Stimulated activated naive CD8-positive, alpha-beta T cell treated with anti-CD3 and anti-CD28 coated beads, Interleukin-15, amount 100 ng/mL, for 72 hours (primary cell): ENCODE measurements at regions not wholly inside any gene's neighbourhood (a gene's known extent, or its start where the extent isn't known, plus 50 kb on each side); places are given as distances from the start of the nearest gene placed in this dataset.
A peak's percentile ranks its signal among the peaks of the same experiment; 100 is the strongest.

Experiments
- ATAC-seq: fragments of 150-1000 bp; cut with Tn5 transposase; 2 replicates; pipeline ENCODE4 v1.10.0; 2021; ENCODE audit warnings: mild to moderate bottlenecking, moderate library complexity
- DNase-seq, 2 donors: peaks; one replicate each; pipeline ENCODE4 v3.0.0; 2021 to 2022
- H3K27ac Mint-ChIP-seq, 2 donors: one replicate each; pipeline ENCODE4 v1.8.0; 2022; ENCODE audit warnings: mild to moderate bottlenecking in 2 of 2, mixed read lengths in 2 of 2, moderate library complexity in 2 of 2
- H3K27me3 Mint-ChIP-seq: one replicate; pipeline ENCODE4 v1.8.0; 2022; ENCODE audit warnings: mixed read lengths
- H3K4me1 Mint-ChIP-seq: one replicate; pipeline ENCODE4 v1.8.0; 2022; ENCODE audit warnings: mild to moderate bottlenecking, mixed read lengths
- H3K4me3 Mint-ChIP-seq, 2 donors: one replicate each; pipeline ENCODE4 v1.8.0; 2022; ENCODE audit warnings: mild to moderate bottlenecking in 2 of 2, mixed read lengths in 2 of 2, moderate library complexity in 1 of 2
- H3K9me3 Mint-ChIP-seq, 2 donors: one replicate each; pipeline ENCODE4 v1.8.0; 2022; ENCODE audit warnings: mixed read lengths in 2 of 2

DNA sequence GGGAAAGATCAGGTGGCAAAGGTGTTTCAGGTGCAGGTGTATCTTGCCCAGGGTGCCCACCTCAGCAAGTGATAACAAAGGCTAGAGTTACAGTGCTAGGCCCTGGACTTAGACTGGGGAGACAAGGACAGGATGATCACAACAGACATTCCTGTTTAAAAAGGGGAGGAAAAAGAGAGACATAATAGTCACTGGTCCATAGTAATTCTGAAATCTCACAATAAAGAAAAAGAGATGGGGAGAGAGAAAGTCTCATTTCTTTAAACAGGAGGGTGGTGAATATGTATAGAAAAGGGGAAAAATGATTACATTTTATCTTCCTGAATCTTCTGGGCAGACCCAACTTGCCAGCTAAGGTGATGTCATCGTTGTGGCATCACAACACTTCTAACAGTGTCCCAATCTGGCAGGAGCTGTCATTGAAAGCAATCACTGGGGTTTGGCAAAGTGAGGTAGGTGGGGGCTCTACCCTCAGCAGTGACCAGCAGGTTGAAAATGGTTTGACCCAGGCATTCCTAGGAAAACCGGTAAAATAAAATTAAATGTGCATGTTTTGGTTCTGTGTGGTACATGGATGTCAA is 99.5 kb downstream of the ZNF621 start:
- Mint-ChIP-seq H3K4me1 (no peaks in the 10 kb centered on the region), H3K4me3 (no peak overlapping the region), H3K9me3 (peaks cover 6 to 12% of the 10 kb centered on the region in 2 donors), H3K27ac (no peak overlapping the region), H3K27me3 (peaks cover 23% of the 10 kb centered on the region)
- DNase-seq (no peak), ATAC-seq (no peak)

GRCh38 chr3:40627095-40627494 is 102.3 kb downstream of the ZNF621 start:
- ATAC-seq = no peak
- peaks cover 29% of the 10 kb centered on the region for H3K27me3 Mint-ChIP-seq
- DNase-seq = no peak
- H3K27ac Mint-ChIP-seq = no peak overlapping the region
- H3K4me3 Mint-ChIP-seq = no peak overlapping the region
- peaks cover 14 to 25% of the 10 kb centered on the region in 2 donors for H3K9me3 Mint-ChIP-seq
- no peaks in the 10 kb centered on the region for H3K4me1 Mint-ChIP-seq

DNA sequence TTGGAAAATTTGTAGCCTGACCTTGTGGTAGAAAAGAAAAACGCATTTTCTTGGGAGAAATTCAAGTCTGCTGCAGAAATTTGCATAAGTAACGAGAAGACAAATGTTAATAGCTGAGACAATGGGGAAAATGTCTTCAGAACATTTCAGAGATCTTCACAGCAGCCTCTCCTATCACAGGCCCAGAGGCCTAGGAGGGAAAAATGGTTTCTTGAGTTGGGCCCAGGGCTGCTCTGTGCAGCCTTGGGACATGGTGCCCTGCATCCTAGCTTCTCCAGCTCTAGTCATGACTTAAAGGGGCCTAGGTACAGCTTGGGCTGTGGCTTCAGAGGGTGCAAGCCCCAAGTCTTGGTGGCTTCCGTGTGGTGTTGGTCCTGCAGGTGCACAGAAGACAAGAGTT is 104.2 kb downstream of the ZNF621 start:
- Mint-ChIP-seq H3K4me3 (no peak overlapping the region), H3K9me3 (peaks cover 14 to 39% of the 10 kb centered on the region in 2 donors), H3K27me3 (peaks cover 36% of the 10 kb centered on the region), H3K4me1 (no peaks in the 10 kb centered on the region), H3K27ac (no peak overlapping the region)
- no peak for DNase-seq
- no peak for ATAC-seq

DNA sequence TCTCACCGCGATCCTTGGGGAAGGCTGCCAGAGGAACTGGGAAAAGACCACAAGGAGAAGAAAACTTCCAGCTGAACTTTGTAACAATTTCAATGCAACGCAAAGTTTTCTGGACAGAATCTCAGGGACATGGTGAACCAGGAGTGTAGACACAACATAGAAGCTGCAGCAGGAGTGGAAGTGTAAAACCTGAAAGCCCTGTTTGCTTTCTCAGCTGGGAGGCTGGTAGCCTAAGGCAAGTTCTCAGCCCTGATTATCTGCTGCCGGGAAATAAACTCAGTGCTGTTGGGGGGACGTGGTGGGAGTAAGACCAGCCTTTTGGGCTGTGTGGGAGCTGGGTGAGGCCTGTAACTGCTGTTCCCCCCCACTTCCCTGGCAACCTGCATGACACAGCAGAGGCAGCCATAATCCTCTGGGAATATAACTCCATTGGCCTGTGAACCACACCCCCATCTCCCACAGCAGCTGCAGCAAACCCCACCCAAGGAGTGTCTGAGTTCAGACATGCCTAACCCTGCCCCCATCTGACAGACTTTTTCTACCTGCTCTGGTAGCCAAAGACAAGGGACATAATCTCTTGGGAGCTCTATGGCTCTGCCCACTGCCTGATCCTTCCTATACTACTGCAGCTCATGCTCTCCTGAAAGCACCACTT is 106.7 kb downstream of the ZNF621 start:
- Mint-ChIP-seq H3K27ac (no peak overlapping the region), H3K4me1 (no peaks in the 10 kb centered on the region), H3K4me3 (no peak overlapping the region), H3K9me3 (peaks cover 18 to 39% of the 10 kb centered on the region in 2 donors), H3K27me3 (peaks cover 26% of the 10 kb centered on the region)
- ATAC-seq (no peak), DNase-seq (no peak)

DNA sequence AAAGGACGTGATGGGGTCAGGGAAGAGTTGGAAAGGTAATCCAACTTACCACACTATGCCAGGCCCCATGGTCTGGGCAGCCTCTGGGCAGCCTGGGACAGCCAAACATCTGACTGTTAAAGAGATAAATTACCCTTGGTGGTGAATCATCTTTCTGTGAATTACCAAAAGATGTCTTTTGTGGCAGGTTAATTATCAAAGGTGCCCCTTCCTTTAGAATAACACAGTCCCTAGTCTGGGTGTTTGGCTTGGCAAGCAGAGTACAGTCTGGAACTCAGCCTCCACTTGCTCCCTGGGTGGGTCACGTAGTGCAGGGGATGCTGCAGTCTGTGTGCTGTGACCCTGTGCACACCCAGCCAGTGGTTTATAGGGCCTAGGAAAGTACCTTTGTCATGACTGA is 113.1 kb downstream of the ZNF621 start:
- ATAC-seq = peak; percentile 31
- Mint-ChIP-seq H3K4me3 (no peak overlapping the region), H3K27me3 (no peaks in the 10 kb centered on the region), H3K4me1 (no peaks in the 10 kb centered on the region), H3K27ac (no peak overlapping the region), H3K9me3 (peaks cover 5 to 7% of the 10 kb centered on the region in 2 donors)
- no peak for DNase-seq

DNA sequence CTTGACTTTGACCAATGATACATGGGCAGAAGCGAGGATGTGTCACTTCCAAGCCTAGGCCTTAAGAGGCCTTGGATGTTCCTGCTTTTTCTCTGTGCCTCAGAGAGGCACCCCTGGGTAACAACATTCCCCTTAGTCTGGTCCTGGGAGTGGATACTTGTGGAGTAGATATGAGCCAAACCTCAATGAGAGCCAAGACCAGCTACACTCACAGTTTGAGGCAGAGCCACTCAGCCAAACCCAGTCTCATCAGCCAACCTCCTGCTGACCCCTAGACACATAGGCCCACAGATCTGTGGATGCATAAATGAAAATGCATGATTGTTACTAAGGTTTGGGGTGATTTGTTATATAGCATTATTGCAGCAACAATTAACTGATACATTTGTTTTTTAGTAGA is 114.2 kb downstream of the ZNF621 start:
- Mint-ChIP-seq H3K4me1 (no peaks in the 10 kb centered on the region), H3K27ac (no peak overlapping the region), H3K4me3 (no peak overlapping the region), H3K9me3 (peaks cover 0 to 4% of the 10 kb centered on the region in 2 donors), H3K27me3 (peaks cover 9% of the 10 kb centered on the region)
- no peak for ATAC-seq
- DNase-seq = no peak

DNA sequence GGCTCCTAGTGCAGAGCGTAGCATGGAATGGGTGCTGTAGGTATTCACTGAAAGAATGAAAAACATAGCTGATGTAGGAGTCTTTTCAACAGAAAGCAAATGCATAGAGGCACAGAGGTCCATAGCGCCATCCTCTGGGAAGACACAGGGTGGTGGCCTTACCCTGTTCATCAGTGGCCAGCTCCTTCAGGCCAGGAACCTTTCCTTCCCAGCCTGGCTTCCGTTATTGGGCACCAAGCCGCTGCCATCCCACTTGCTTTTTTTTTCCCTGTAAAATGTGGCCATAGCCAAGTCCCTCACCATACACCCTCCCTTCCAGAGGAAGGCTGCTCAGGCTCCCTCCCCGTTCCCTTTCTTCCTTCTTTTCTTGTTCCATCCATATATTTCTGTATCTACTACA is 118.1 kb downstream of the ZNF621 start:
- Mint-ChIP-seq H3K4me3 (no peak overlapping the region), H3K27ac (no peak overlapping the region), H3K4me1 (no peaks in the 10 kb centered on the region), H3K9me3 (no peaks in the 10 kb centered on the region), H3K27me3 (peaks cover 17% of the 10 kb centered on the region)
- no peak for DNase-seq
- no peak for ATAC-seq

DNA sequence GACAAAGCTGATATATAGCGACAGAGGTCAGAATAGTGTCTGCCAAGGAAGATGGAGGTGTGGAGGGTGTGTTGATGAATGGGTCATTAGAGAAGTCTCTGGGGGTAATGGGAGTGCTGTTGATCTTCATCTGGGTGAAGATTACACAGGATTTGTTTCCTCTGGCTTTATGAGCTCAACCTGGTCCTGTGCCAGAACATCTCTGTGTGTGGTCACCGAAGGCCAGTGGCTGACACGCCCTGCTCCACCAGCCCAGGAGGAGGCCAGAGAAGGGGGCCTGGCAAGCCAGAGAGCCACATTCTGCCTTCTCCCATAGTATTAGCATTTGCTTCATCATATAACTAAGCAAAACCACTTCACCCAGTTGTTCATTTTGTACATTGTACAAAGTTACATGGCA is 121.1 kb downstream of the ZNF621 start:
- no peak overlapping the region for H3K4me3 Mint-ChIP-seq
- ATAC-seq (no peak), DNase-seq (no peak)
- no peaks in the 10 kb centered on the region for H3K9me3 Mint-ChIP-seq
- no peaks in the 10 kb centered on the region for H3K4me1 Mint-ChIP-seq
- H3K27ac Mint-ChIP-seq = no peak overlapping the region
- peaks cover 17% of the 10 kb centered on the region for H3K27me3 Mint-ChIP-seq

GRCh38 chr3:40649346-40649745 is 124.6 kb downstream of the ZNF621 start:
- ATAC-seq = no peak
- H3K27me3 Mint-ChIP-seq = peaks cover 9% of the 10 kb centered on the region
- H3K4me3 Mint-ChIP-seq = no peak overlapping the region
- no peaks in the 10 kb centered on the region for H3K4me1 Mint-ChIP-seq
- H3K27ac Mint-ChIP-seq = no peak overlapping the region
- no peak for DNase-seq
- no peaks in the 10 kb centered on the region for H3K9me3 Mint-ChIP-seq

GRCh38 chr3:40652072-40652471 is 127.3 kb downstream of the ZNF621 start:
- ATAC-seq = no peak
- Mint-ChIP-seq H3K9me3 (no peaks in the 10 kb centered on the region), H3K27me3 (peaks cover 5% of the 10 kb centered on the region), H3K4me3 (no peak overlapping the region), H3K27ac (no peak overlapping the region), H3K4me1 (no peaks in the 10 kb centered on the region)
- DNase-seq = no peak

DNA sequence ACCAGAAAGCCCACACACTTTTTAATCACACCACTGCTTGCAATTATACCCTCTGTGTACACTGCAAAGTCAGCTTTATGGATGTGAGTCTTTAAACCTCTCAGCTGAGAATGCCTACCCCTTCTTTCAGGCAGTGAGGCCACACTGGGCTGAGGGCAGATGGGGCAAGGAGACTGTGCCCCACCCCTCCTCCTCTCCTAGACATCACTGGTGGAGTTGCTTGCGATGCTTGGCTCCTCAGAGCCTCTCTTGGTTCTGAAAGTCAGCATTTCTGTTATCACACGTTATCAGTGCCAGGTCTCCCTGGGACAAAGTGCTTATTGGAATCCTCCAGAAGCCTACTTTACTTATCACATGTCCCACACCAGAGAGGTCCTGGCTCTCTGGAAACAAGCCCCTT is 128.2 kb downstream of the ZNF621 start:
- ATAC-seq = no peak
- no peak overlapping the region for H3K27ac Mint-ChIP-seq

DNA sequence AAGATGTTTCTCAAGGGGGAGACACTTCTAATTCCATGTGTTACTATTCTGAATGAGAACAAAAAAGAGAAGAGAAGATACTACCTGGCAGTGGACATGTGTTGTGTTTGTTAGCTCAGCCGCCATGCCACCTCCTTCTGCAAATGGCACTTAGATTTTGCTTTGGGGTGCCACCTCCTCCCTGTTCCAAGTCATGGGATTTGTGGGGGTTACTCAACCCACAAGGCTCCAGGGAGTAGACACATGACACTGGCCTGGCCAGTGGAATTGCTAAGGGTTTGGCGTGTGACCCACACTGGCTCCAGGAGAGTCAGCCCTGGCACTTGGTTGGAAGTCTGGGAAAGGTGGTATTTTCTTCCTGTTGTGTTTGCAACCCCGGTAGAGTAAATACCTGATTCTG is 129.1 kb downstream of the ZNF621 start:
- H3K27ac Mint-ChIP-seq = no peak overlapping the region
- H3K27me3 Mint-ChIP-seq = peaks cover 5% of the 10 kb centered on the region
- ATAC-seq (no peak), DNase-seq (no peak)
- H3K9me3 Mint-ChIP-seq = peaks cover 0 to 6% of the 10 kb centered on the region in 2 donors
- H3K4me1 Mint-ChIP-seq = no peaks in the 10 kb centered on the region
- no peak overlapping the region for H3K4me3 Mint-ChIP-seq

More for the DNA sequence above, 128.2 kb downstream of the ZNF621 start:
- peaks cover 5% of the 10 kb centered on the region for H3K27me3 Mint-ChIP-seq
- no peak overlapping the region for H3K4me3 Mint-ChIP-seq
- H3K9me3 Mint-ChIP-seq = peaks cover 0 to 3% of the 10 kb centered on the region in 2 donors
- no peak for DNase-seq
- no peaks in the 10 kb centered on the region for H3K4me1 Mint-ChIP-seq

DNA sequence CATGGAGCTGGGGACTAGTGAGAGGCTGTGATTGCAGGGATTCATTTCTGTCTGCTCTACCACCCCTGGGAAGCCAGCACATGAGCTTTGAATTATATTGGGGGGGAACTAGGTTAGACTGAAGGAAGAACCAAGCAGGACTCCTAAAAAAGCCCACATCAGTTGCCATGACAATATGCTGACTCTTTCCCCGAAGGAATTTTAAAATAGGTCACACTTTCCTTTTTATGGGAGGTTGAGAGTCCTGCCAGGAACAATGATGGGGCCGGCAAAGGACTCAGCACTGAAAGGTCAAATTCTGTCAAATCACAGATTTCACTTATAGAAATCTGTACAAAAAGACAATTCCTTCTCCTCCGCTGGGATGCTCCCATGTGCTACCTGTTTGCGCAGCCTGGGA is 130.8 kb downstream of the ZNF621 start:
- Mint-ChIP-seq H3K4me1 (no peaks in the 10 kb centered on the region), H3K27ac (no peak overlapping the region), H3K27me3 (peaks cover 5% of the 10 kb centered on the region), H3K4me3 (no peak overlapping the region), H3K9me3 (peaks cover 0 to 6% of the 10 kb centered on the region in 2 donors)
- DNase-seq (no peak), ATAC-seq (no peak)

DNA sequence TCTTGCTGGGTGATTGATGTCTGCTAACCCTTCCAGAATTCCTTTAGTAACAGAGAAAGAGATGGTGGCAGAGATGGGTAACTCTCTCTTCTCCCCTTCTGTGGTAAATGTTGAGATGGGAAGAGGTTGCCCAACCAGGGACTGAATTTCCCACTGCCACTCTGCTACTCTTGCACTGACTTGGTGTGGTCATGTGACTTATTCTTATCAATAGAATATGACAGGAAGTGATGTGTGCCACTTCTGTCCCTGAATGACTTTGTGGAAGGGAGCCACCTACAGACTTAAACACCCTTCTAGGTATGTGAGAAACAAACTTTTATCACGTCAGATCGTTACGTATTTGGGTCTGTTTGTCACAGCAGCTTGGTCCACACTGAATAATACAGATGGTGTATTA is 132.9 kb downstream of the ZNF621 start:
- Mint-ChIP-seq H3K4me1 (no peaks in the 10 kb centered on the region), H3K4me3 (no peak overlapping the region), H3K9me3 (peaks cover 0 to 6% of the 10 kb centered on the region in 2 donors), H3K27ac (no peak overlapping the region), H3K27me3 (peaks cover 11% of the 10 kb centered on the region)
- DNase-seq (no peak), ATAC-seq (no peak)

DNA sequence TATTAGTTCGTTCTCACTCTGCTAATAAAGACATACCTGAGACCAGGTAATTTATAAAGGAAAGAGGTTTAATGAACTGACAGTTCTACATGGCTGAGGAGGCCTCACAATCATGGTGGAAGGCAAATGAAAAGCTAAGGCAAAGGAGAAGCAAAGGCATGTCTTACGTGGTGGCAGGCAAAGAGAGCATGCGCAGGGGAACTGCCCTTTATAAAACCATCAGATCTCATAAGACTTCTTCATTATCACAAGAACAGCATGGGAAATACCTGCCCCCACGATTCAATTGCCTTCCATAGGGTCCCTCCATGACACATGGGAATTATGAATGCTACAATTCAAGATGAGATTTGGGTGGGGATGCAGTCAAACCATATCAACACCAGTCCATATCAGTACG is 133.5 kb downstream of the ZNF621 start:
- Mint-ChIP-seq H3K27ac (no peak overlapping the region), H3K4me3 (no peak overlapping the region), H3K27me3 (peaks cover 13% of the 10 kb centered on the region), H3K4me1 (no peaks in the 10 kb centered on the region), H3K9me3 (peaks cover 0 to 6% of the 10 kb centered on the region in 2 donors)
- DNase-seq (no peak), ATAC-seq (no peak)

- Mint-ChIP-seq H3K4me1 (no peaks in the 10 kb centered on the region), H3K4me3 (no peak overlapping the region), H3K27me3 (peaks cover 24% of the 10 kb centered on the region), H3K9me3 (peaks cover 0 to 6% of the 10 kb centered on the region in 2 donors), H3K27ac (no peak overlapping the region)
- no peak for ATAC-seq
- DNase-seq = no peak
Observed at GRCh38 chr3:40660554-40660953, 135.8 kb downstream of the ZNF621 start.

- no peak for DNase-seq
- Mint-ChIP-seq H3K27ac (no peak overlapping the region), H3K4me3 (no peak overlapping the region), H3K27me3 (peaks cover 24% of the 10 kb centered on the region), H3K4me1 (no peaks in the 10 kb centered on the region), H3K9me3 (peaks cover 0 to 6% of the 10 kb centered on the region in 2 donors)
- no peak for ATAC-seq
Observed at GRCh38 chr3:40661284-40661683, 136.5 kb downstream of the ZNF621 start.
